HepG2 (cell line): ENCODE measurements at regions not wholly inside any gene's neighbourhood (a gene's known extent, or its start where the extent isn't known, plus 50 kb on each side); places are given as distances from the start of the nearest gene placed in this dataset.
A peak's percentile ranks its signal among the peaks of the same experiment; 100 is the strongest.

Source experiments
- ATF7 ChIP-seq, 2 experiments: fragments of 450-650 bp in 1 of 2; sonication (generic) in 1 of 2; formaldehyde crosslinking in 1 of 2; IDR thresholded peaks; 2 replicates each; pipeline versions ENCODE4 v1.4.0 to v1.6.1; 2016 to 2020; ENCODE audit warnings: antibody characterized with exemption in 1 of 2, mild to moderate bottlenecking in 1 of 2, missing genetic modification reagents in 1 of 2
- CREB3 ChIP-seq: sonication (generic); formaldehyde crosslinking; IDR thresholded peaks from 2 replicates; pipeline ENCODE4 v1.5.0; 2020; ENCODE audit warnings: missing genetic modification reagents
- EHMT2 ChIP-seq: fragments of 200-600 bp; sonication (generic); IDR thresholded peaks from 2 replicates; pipeline ENCODE4 v1.7.0; 2017; ENCODE audit warnings: antibody characterized with exemption, low read depth, low read length, borderline replicate concordance
- ELF4 ChIP-seq: sonication (generic); formaldehyde crosslinking; IDR thresholded peaks from 2 replicates; pipeline ENCODE4 v1.5.0; 2020; ENCODE audit warnings: missing genetic modification reagents, mild to moderate bottlenecking, moderate library complexity, borderline replicate concordance
- EP300 ChIP-seq, 3 experiments: sonication (generic) in 1 of 3; formaldehyde crosslinking in 1 of 3; IDR thresholded peaks; 2 replicates each; pipeline versions ENCODE4 v1.5.1 to v1.6.1; 2011 to 2020; ENCODE audit warnings: low read depth in 2 of 3, low read length in 2 of 3, borderline replicate concordance in 1 of 3, improper control_type of control experiment in 1 of 3, mild to moderate bottlenecking in 1 of 3, missing genetic modification reagents in 1 of 3, moderate library complexity in 1 of 3
- ESRRA ChIP-seq: sonication (generic); formaldehyde crosslinking; IDR thresholded peaks from 2 replicates; pipeline ENCODE4 v1.5.1; 2020; ENCODE audit warnings: mild to moderate bottlenecking, low read depth, missing genetic modification reagents
- HHEX ChIP-seq: IDR thresholded peaks from 2 replicates; pipeline ENCODE4 v1.6.1; 2016; ENCODE audit warnings: control low read depth
- PRDM4 ChIP-seq: sonication (generic); formaldehyde crosslinking; IDR thresholded peaks from 2 replicates; pipeline ENCODE4 v1.9.0; 2021; ENCODE audit warnings: missing genetic modification reagents, borderline replicate concordance
- REL ChIP-seq: sonication (generic); formaldehyde crosslinking; conservative IDR thresholded peaks from 2 replicates; pipeline ENCODE4 v1.8.0; 2022; ENCODE audit warnings: mild to moderate bottlenecking, missing genetic modification reagents, moderate library complexity
- TEAD3 ChIP-seq: optimal IDR thresholded peaks from 2 replicates; pipeline ENCODE3; 2016; ENCODE audit warnings: borderline replicate concordance
- ZBTB43 ChIP-seq: sonication (generic); formaldehyde crosslinking; conservative IDR thresholded peaks from 2 replicates; pipeline ENCODE4 v1.4.0; 2020; ENCODE audit warnings: missing genetic modification reagents
- ZIK1 ChIP-seq: sonication (generic); formaldehyde crosslinking; IDR thresholded peaks from 2 replicates; pipeline ENCODE4 v1.5.0; 2020; ENCODE audit warnings: mild to moderate bottlenecking, low read depth, missing genetic modification reagents, borderline replicate concordance
- ZNF773 ChIP-seq: sonication (generic); formaldehyde crosslinking; IDR thresholded peaks from 2 replicates; pipeline ENCODE4 v1.4.0; 2020; ENCODE audit warnings: missing genetic modification reagents, borderline replicate concordance
- TF ChIP-seq, protein P1 (sequence below): sonication (generic); formaldehyde crosslinking; IDR thresholded peaks from 2 replicates; pipeline ENCODE4 v1.8.1; 2022; ENCODE audit warnings: low read depth, mild to moderate bottlenecking, missing genetic modification reagents
- TF ChIP-seq, protein P2 (sequence below): sonication (generic); formaldehyde crosslinking; IDR thresholded peaks from 2 replicates; pipeline ENCODE4 v1.4.0; 2020; ENCODE audit warnings: missing genetic modification reagents, borderline replicate concordance

DNA sequence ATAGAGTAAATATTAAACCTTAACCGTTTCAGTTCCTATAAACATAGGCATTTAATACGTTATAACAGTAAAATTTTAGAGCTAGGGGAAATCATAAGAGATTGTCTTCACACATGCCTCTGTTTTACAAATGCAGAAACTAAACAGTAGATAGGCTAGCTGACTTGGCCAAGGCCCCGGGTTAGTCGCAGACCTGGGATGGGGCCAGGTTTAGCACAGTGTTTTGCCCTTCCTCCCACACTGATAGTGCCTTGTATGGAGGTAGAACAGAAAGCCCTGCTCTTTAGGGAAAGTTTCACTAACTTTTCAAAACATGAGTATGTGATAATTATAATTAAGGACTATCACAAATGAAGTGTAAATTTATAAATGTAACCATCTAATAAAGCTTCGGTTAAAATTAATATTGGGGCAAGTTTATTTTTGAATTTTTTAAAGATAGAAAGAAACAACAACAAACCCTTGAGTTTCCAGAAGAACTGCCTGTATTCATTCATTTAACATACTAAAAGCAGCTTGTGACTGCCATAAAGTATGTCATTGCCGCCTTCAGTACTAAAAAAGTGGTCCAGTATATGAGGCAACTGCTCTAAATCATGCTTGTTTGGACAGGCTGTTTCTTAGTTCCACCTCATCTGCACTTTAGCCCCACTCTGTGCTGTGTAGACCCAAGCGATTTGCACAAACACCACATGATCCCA is 62.5 kb upstream of the LOC128125822 start (continued):
- TF ChIP-seq CREB3 (CRISPR knock-in tag), result no peak
- TF ChIP-seq HHEX (CRISPR knock-in tag), result peak; percentile 68
- TF ChIP-seq PRDM4 (CRISPR knock-in tag), result no peak
- TF ChIP-seq ZNF773, result no peak
- 0 out of 2 replicates have a peak, but pooled peaks have one; percentile 13 for TF ChIP-seq ELF4 (CRISPR knock-in tag)
- TF ChIP-seq, protein P1, sequence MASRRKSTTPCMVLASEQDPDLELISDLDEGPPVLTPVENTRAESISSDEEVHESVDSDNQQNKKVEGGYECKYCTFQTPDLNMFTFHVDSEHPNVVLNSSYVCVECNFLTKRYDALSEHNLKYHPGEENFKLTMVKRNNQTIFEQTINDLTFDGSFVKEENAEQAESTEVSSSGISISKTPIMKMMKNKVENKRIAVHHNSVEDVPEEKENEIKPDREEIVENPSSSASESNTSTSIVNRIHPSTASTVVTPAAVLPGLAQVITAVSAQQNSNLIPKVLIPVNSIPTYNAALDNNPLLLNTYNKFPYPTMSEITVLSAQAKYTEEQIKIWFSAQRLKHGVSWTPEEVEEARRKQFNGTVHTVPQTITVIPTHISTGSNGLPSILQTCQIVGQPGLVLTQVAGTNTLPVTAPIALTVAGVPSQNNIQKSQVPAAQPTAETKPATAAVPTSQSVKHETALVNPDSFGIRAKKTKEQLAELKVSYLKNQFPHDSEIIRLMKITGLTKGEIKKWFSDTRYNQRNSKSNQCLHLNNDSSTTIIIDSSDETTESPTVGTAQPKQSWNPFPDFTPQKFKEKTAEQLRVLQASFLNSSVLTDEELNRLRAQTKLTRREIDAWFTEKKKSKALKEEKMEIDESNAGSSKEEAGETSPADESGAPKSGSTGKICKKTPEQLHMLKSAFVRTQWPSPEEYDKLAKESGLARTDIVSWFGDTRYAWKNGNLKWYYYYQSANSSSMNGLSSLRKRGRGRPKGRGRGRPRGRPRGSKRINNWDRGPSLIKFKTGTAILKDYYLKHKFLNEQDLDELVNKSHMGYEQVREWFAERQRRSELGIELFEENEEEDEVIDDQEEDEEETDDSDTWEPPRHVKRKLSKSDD, result peak; percentile 67; the same call in 1 of the 2 replicates
- peak; percentile 15; the same call in 1 of the 2 replicates for TF ChIP-seq ESRRA (CRISPR knock-in tag)
- TF ChIP-seq EP300 (IDR thresholded peaks at IDR 0.05; ENCODE audit: low read depth in 2 of 2, low read length in 2 of 2), result peak; percentile 96 to 98
- peak; percentile 93 for TF ChIP-seq EP300 (CRISPR knock-in tag; IDR thresholded peaks at IDR 0.05; ENCODE audit: borderline replicate concordance)
- peak; percentile 81 for TF ChIP-seq TEAD3 (CRISPR knock-in tag)
- TF ChIP-seq REL (CRISPR knock-in tag), result no peak
- TF ChIP-seq ZBTB43 (CRISPR knock-in tag), result peak; percentile 92
- 0 out of 2 replicates have a peak, but pooled peaks have one; percentile 55 for TF ChIP-seq EHMT2
- TF ChIP-seq ZIK1 (CRISPR knock-in tag), result no peak
- TF ChIP-seq, protein P2, sequence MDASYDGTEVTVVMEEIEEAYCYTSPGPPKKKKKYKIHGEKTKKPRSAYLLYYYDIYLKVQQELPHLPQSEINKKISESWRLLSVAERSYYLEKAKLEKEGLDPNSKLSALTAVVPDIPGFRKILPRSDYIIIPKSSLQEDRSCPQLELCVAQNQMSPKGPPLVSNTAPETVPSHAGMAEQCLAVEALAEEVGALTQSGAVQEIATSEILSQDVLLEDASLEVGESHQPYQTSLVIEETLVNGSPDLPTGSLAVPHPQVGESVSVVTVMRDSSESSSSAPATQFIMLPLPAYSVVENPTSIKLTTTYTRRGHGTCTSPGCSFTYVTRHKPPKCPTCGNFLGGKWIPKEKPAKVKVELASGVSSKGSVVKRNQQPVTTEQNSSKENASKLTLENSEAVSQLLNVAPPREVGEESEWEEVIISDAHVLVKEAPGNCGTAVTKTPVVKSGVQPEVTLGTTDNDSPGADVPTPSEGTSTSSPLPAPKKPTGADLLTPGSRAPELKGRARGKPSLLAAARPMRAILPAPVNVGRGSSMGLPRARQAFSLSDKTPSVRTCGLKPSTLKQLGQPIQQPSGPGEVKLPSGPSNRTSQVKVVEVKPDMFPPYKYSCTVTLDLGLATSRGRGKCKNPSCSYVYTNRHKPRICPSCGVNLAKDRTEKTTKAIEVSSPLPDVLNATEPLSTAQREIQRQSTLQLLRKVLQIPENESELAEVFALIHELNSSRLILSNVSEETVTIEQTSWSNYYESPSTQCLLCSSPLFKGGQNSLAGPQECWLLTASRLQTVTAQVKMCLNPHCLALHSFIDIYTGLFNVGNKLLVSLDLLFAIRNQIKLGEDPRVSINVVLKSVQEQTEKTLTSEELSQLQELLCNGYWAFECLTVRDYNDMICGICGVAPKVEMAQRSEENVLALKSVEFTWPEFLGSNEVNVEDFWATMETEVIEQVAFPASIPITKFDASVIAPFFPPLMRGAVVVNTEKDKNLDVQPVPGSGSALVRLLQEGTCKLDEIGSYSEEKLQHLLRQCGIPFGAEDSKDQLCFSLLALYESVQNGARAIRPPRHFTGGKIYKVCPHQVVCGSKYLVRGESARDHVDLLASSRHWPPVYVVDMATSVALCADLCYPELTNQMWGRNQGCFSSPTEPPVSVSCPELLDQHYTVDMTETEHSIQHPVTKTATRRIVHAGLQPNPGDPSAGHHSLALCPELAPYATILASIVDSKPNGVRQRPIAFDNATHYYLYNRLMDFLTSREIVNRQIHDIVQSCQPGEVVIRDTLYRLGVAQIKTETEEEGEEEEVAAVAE (CRISPR knock-in tag), result peak; percentile 24; the same call in 1 of the 2 replicates
- TF ChIP-seq ATF7 (IDR thresholded peaks at IDR 0.05), result peak; percentile 68
- TF ChIP-seq ATF7 (CRISPR knock-in tag; IDR thresholded peaks at IDR 0.05), result no peak; the same call in 1 of the 2 replicates
